HepG2 (cell line): ENCODE measurements at regions not wholly inside any gene's neighbourhood (a gene's known extent, or its start where the extent isn't known, plus 50 kb on each side); places are given as distances from the start of the nearest gene placed in this dataset.

ENCODE experiments used
- ATAC-seq: fragments of 200-7000 bp; cut with Tn5 transposase; 3 replicates; pipeline ENCODE4 v1.9.1; 2020; ENCODE audit warnings: mild to moderate bottlenecking, moderate library complexity
- BruUV-seq: library from RNA; stranded (reverse); fragments of 400-500 nt; replicated peaks from 2 replicates; lab custom pipeline; 2021; lab: Mats Ljungman, UMichigan
- CTCF ChIA-PET: fragments of 300-600 bp; formaldehyde crosslinking; extraction: SDS; loops from one replicate; lab custom pipeline; 2021; ENCODE audit warnings: low total read pairs, inconsistent platforms, low intra/inter-chr PET ratio; lab: Yijun Ruan, JAX
- POLR2A ChIA-PET: fragments of 350-600 bp; sonication (Branson Sonifier 250); formaldehyde crosslinking; loops from one replicate; lab custom pipeline; 2020; ENCODE audit warnings: antibody characterized with exemption, inconsistent platforms; lab: Yijun Ruan, JAX
- DNase-seq: peaks from one replicate; pipeline ENCODE4 v3.0.0-alpha.2; 2015; ENCODE audit warnings: low spot score
- FAIRE-seq: peaks from 3 replicates; lab custom pipeline; 2011; peaks lifted over from hg19 to GRCh38; lab: Jason Lieb, UNC
- H2AFZ ChIP-seq: one replicate; pipeline ENCODE4 v1.6.1; 2011; ENCODE audit warnings: low read length, inconsistent platforms
- H3K27ac ChIP-seq: fragments of 300-600 bp; 3 replicates; pipeline ENCODE4 v1.8.0; 2011; ENCODE audit warnings: mixed run types, mild to moderate bottlenecking, mixed read lengths, low read length, inconsistent platforms; ENCODE audit not compliant: insufficient read depth; ENCODE audit errors: extremely low read length
- H3K27me3 ChIP-seq, 2 experiments: fragments of 200-600 bp in 1 of 2; 2 replicates in 1 of 2; 3 replicates in 1 of 2; pipeline versions ENCODE4 v1.6.0 to v1.8.0; 2011; ENCODE audit warnings: low read length in 2 of 2, mild to moderate bottlenecking in 2 of 2, moderate library complexity in 2 of 2, inconsistent platforms in 1 of 2; ENCODE audit not compliant: insufficient read depth in 2 of 2, control insufficient read depth in 1 of 2
- H3K36me3 ChIP-seq, 2 experiments: fragments of 200-600 bp in 1 of 2; replicated peaks in 1 of 2; 2 replicates in 1 of 2; 3 replicates in 1 of 2; pipeline versions ENCODE4 v1.5.1 to v1.8.0; 2011; ENCODE audit warnings: low read length in 2 of 2, inconsistent platforms in 1 of 2; ENCODE audit not compliant: insufficient read depth in 2 of 2, control insufficient read depth in 1 of 2
- H3K4me1 ChIP-seq: 2 replicates; pipeline ENCODE4 v1.5.1; 2012; ENCODE audit warnings: low read length, inconsistent platforms; ENCODE audit not compliant: insufficient read depth
- H3K4me2 ChIP-seq: 2 replicates; pipeline ENCODE4 v1.6.0; 2011; ENCODE audit warnings: low read depth, low read length, inconsistent platforms
- H3K4me3 ChIP-seq, 3 experiments: fragments of 200-600 bp in 1 of 3; sonication (generic), shearing (Covaris generic) in 1 of 3; replicated peaks in 1 of 3; 2 replicates each; pipeline ENCODE4 v1.5.1; 2011 to 2016; ENCODE audit warnings: low read length in 3 of 3, inconsistent platforms in 2 of 3, low read depth in 2 of 3, mild to moderate bottlenecking in 2 of 3, control low read depth in 1 of 3, mixed read lengths in 1 of 3; ENCODE audit not compliant: insufficient read depth in 1 of 3
- H3K79me2 ChIP-seq: one replicate; pipeline ENCODE4 v1.6.1; 2011; ENCODE audit warnings: low read length, inconsistent platforms; ENCODE audit not compliant: insufficient read depth
- H3K9ac ChIP-seq: 2 replicates; pipeline ENCODE4 v1.6.0; 2011; ENCODE audit warnings: mild to moderate bottlenecking, low read depth, low read length, inconsistent platforms; ENCODE audit not compliant: insufficient read depth
- H3K9me3 ChIP-seq: 2 replicates; pipeline ENCODE4 v1.5.1; 2012; ENCODE audit warnings: mild to moderate bottlenecking, low read length
- H4K20me1 ChIP-seq: 2 replicates; pipeline ENCODE4 v1.6.0; 2011; ENCODE audit warnings: inconsistent platforms, mild to moderate bottlenecking, low read length, moderate library complexity; ENCODE audit not compliant: insufficient read depth
- ADNP ChIP-seq: sonication (generic); formaldehyde crosslinking; IDR thresholded peaks from 2 replicates; pipeline ENCODE4 v1.4.0; 2020; ENCODE audit warnings: missing genetic modification reagents
- PHB2 ChIP-seq: fragments of 450-650 bp; IDR thresholded peaks from 2 replicates; pipeline ENCODE4 v1.6.1; 2018; ENCODE audit not compliant: partially characterized antibody
- PRDM4 ChIP-seq: sonication (generic); formaldehyde crosslinking; IDR thresholded peaks from 2 replicates; pipeline ENCODE4 v1.9.0; 2021; ENCODE audit warnings: missing genetic modification reagents, borderline replicate concordance
- RAD51 ChIP-seq: fragments of 450-650 bp; IDR thresholded peaks from 2 replicates; pipeline ENCODE4 v1.6.1; 2016; ENCODE audit warnings: borderline replicate concordance
- RFXAP ChIP-seq: sonication (generic); formaldehyde crosslinking; IDR thresholded peaks from 2 replicates; pipeline ENCODE4 v1.4.0; 2020; ENCODE audit warnings: missing genetic modification reagents, borderline replicate concordance
- SAFB2 ChIP-seq: sonication (generic); formaldehyde crosslinking; IDR thresholded peaks from 2 replicates; pipeline ENCODE4 v1.5.1; 2020; ENCODE audit warnings: missing genetic modification reagents, low read depth, mild to moderate bottlenecking, borderline replicate concordance
- SMAD3 ChIP-seq: sonication (generic); formaldehyde crosslinking; IDR thresholded peaks from 2 replicates; pipeline ENCODE4 v1.4.0; 2020; ENCODE audit warnings: missing genetic modification reagents
- SMARCE1 ChIP-seq: fragments of 450-650 bp; IDR thresholded peaks from 2 replicates; pipeline ENCODE4 v1.6.1; 2017; ENCODE audit warnings: borderline replicate concordance
- SOX13 ChIP-seq, 3 experiments: fragments of 450-650 bp in 1 of 3; sonication (generic) in 1 of 3; formaldehyde crosslinking in 1 of 3; IDR thresholded peaks in 2 of 3; conservative IDR thresholded peaks in 1 of 3; 2 replicates each; pipeline versions ENCODE4 v1.5.0 to v1.6.1; 2016 to 2020; ENCODE audit warnings: antibody characterized with exemption in 1 of 3, mild to moderate bottlenecking in 1 of 3, missing compliant biosample characterization in 1 of 3, missing genetic modification reagents in 1 of 3, moderate library complexity in 1 of 3
- UBTF ChIP-seq: sonication (generic); formaldehyde crosslinking; IDR thresholded peaks from 2 replicates; pipeline ENCODE4 v1.4.0; 2020; ENCODE audit warnings: mild to moderate bottlenecking, missing genetic modification reagents
- ZFAT ChIP-seq: sonication (generic); formaldehyde crosslinking; conservative IDR thresholded peaks from 2 replicates; pipeline ENCODE4 v1.8.1; 2023; ENCODE audit warnings: missing genetic modification reagents, inconsistent platforms
- ZFP36 ChIP-seq: fragments of 150-350 bp; IDR thresholded peaks from 2 replicates; pipeline ENCODE4 v1.6.1; 2018; ENCODE audit warnings: borderline replicate concordance, low read length, low read depth; ENCODE audit not compliant: partially characterized antibody
- ZNF138 ChIP-seq: sonication (generic); formaldehyde crosslinking; IDR thresholded peaks from 2 replicates; pipeline ENCODE4 v1.5.0; 2020; ENCODE audit warnings: mild to moderate bottlenecking, low read depth, missing genetic modification reagents
- WGBS: methylation state at CpG from one replicate; pipeline ENCODE4 v1.1.6; 2017; ENCODE audit warnings: low lambda C conversion rate; 5-methylcytosine and 5-hydroxymethylcytosine counted together
- in situ Hi-C: cut with HindIII; loops from 2 replicates; pipeline ENCODE4 v1.10.0; 2017; ENCODE audit warnings: low pct_unique_long_range_greater_than_20kb; ENCODE audit not compliant: extremely low pct_ligation_motif_present
- intact Hi-C: fragments of 100-400 bp; cut with micrococcal nuclease; formaldehyde crosslinking; loops from one replicate; pipeline ENCODE4 v1.10.0; 2022; ENCODE audit not compliant: unreplicated experiment
- TF ChIP-seq, protein P1 (sequence below): sonication (generic); formaldehyde crosslinking; IDR thresholded peaks from 2 replicates; pipeline ENCODE4 v1.8.0; 2022; ENCODE audit warnings: missing genetic modification reagents, mild to moderate bottlenecking, borderline replicate concordance
- TF ChIP-seq, protein P2 (sequence below): IDR thresholded peaks from 2 replicates; pipeline ENCODE4 v1.6.1; 2016; ENCODE audit warnings: missing compliant biosample characterization, missing genetic modification reagents, borderline replicate concordance

- no peak for TF ChIP-seq UBTF
These were observed 140.6 kb downstream of the TMX3 start (continued) for GRCh38 chr18:68574311-68574710.

- in situ Hi-C loops = no loop called here
- ATAC-seq (no peak), DNase-seq (no peak), FAIRE-seq (no peak)
- H3K36me3 ChIP-seq = no peaks in the 10 kb centered on the region
- no peaks in the 10 kb centered on the region for H3K79me2 ChIP-seq
- intact Hi-C loops = no loop called here
- H3K27ac ChIP-seq = no peak overlapping the region
- no peak overlapping the region for H3K4me2 ChIP-seq
- no peak overlapping the region for H3K9ac ChIP-seq
- CTCF ChIA-PET = no interaction called here
- no peaks in the 10 kb centered on the region for H3K9me3 ChIP-seq
- no peak overlapping the region for H2AFZ ChIP-seq
- no peaks in the 10 kb centered on the region for H3K27me3 ChIP-seq
- WGBS = 10% methylated on average over 3 of the region's 3 CpGs
- POLR2A ChIA-PET = no interaction called here
- no peak overlapping the region for H3K4me3 ChIP-seq
- no peaks in the 10 kb centered on the region for H4K20me1 ChIP-seq
- BruUV-seq = no TSS peak
- no peaks in the 10 kb centered on the region for H3K4me1 ChIP-seq
- TF ChIP-seq ZFP36 (no peak), SOX13 (IDR thresholded peaks at IDR 0.05) (no peak), SOX13 (CRISPR knock-in tag; conservative IDR thresholded peaks at IDR 0.05 in 1 of 2, IDR thresholded peaks at IDR 0.05 in 1 of 2) (no peak), SMAD3 (CRISPR knock-in tag) (no peak), SAFB2 (no peak), SMARCE1 (no peak), ZFAT (CRISPR knock-in tag) (no peak), ZNF138 (no peak), PHB2 (no peak), RFXAP (no peak), ADNP (no peak), PRDM4 (no peak), RAD51 (no peak)
- TF ChIP-seq, protein P1, sequence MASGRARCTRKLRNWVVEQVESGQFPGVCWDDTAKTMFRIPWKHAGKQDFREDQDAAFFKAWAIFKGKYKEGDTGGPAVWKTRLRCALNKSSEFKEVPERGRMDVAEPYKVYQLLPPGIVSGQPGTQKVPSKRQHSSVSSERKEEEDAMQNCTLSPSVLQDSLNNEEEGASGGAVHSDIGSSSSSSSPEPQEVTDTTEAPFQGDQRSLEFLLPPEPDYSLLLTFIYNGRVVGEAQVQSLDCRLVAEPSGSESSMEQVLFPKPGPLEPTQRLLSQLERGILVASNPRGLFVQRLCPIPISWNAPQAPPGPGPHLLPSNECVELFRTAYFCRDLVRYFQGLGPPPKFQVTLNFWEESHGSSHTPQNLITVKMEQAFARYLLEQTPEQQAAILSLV = no peak
- TF ChIP-seq, protein P2, sequence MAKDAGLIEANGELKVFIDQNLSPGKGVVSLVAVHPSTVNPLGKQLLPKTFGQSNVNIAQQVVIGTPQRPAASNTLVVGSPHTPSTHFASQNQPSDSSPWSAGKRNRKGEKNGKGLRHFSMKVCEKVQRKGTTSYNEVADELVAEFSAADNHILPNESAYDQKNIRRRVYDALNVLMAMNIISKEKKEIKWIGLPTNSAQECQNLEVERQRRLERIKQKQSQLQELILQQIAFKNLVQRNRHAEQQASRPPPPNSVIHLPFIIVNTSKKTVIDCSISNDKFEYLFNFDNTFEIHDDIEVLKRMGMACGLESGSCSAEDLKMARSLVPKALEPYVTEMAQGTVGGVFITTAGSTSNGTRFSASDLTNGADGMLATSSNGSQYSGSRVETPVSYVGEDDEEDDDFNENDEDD = no peak
These were observed 145.0 kb downstream of the TMX3 start for GRCh38 chr18:68569936-68570335.
